ENCODE measurements at regions not wholly inside any gene's neighbourhood (a gene's known extent, or its start where the extent isn't known, plus 50 kb on each side); places are given as distances from the start of the nearest gene placed in this dataset.

DNA sequence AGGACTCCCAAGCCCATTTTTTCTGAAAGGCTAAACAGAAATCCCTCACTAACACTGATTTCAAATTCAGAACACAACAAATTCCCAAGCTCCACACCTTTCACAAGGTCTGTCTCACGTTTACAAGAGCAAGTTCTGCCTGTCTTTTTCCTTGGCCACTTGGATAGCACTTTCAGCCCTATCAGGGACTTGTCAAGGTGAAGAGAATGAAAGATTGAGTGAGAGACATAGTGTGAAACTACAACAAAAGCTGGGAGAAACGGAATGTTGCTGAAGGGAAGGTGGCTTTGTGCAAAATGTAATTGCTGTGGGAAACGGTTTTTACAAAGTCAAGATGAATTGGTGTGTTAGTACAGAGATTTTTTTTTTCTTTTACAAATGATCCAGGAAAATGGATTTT lies 89.4 kb upstream of the GATA6 start:
- DNase-seq: no peak

DNA sequence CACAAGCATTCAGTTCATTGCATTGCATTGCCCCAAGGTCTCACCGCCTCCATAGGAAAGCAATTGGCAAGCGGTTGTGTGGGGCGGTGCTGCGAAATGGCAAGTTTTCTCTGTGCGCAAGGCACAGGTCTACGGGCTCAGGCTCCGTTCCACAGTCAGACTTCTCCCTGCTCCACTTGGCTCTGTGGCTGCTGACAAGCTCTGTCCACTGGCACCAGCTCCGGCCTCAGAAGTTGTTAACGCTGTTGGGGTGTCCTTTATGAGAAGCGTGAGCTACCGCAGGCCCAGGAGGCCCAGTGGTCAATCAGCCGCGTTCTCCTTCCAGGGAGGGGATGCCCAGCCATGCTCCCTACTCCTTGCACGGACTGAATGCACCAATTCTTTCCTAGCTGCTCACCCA lies 87.0 kb upstream of the GATA6 start:
- DNase-seq: no peak

DNA sequence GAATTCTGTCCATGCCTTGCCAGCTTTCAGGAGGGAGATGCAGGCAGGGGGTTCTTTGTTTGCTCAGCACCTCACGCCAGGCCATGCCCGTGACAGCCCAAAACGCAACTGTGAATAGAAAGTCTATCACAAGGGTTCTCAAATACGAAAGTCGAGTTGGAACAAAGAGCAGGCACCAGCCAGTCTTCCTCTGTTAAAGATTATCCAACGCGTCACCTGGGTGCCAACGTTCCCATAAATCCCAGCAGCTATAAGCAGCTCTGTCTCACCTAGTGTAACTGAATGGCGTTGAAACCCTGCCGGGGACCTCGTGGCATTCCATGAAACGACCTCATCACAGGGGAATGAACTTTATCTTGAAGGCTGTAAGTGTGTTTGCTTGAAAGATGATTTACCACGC lies 84.8 kb upstream of the GATA6 start:
- DNase-seq: no peak

DNA sequence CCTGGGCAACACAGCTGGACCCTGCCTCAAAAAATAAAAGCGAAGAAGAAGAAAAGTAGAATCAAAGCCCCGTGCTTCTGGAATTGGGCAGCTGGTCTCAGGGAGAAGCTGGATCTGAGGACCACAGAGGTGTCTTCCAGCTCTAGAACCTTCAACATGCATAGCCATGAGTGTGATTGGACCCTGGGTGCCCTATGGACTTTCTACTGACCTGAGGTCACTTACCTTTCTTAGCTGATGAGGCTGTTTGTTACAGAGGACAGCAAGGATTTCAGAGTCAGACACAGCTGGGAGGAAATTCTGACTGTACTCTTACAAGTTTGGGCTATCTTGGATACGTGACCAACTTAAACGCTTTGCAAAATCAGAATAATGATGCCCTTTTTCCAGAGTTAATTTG lies 82.4 kb upstream of the GATA6 start:
- no peak for DNase-seq

DNA sequence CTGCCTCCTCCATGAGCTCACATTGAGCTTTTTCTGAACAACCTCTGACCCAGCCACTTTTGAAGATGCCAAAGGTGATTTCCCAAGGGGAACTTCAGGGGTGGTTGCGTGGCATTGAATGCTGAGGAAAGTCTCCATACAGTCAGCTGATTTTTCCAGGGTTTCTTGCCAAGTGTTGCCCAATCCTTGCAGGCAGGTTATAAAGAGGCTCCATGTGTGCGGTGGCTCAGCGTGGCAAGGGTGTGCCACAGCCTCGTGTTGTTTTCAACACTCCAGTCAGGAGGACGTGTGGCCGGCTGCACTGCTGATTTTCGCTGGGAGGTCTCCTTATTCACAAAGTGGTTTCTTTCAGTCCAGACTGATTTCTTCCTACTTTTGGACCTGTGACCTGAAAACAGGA lies 81.4 kb upstream of the GATA6 start:
- no peak for DNase-seq

DNA sequence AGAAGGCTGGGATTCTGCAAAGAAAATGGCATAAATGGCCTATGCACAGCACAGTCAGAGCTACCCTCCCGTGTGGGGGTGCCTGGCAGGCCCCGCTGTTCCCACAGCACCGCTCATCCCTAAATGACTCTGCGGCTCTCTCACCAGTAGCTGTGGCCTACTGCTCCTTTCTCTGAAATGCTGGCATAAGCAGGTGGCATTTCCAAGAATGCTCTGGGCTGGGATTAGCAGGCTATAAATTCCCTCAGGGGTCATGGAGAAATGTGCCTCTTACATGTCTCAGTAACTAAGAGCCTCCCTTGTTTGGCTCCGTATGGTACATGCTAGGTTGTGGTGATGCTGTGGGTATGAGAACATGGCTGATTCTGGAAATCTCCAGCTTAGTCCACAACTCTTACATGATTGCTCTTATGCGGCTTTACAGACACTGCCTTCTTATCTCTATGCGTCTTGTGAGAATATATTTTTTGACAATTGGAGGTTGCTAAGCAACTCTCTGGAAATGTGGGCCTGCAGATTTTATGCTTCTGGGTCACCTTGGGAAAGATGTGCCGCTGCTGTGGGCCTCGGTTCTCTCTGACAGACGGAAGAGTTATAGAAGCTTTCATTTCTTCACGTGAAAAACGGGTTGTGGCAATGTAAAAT lies 80.3 kb upstream of the GATA6 start:
- no peak for DNase-seq

DNA sequence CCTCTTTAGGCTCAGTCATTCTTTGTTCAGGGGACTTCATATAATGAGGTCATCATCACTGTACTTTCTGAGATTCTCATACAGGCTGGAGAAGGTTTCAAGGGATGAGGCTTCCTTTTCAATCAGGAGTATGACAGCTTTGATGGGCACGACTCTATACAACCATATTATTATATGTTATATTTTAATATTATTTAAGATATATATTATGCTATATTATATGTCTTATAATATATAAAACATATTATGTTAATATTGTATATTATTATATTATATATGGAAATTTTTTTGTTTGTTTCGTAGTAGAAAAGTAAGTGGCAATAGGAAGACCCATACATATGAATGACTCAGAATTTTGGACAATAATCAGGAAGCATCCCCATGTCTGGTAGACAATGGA lies 78.0 kb upstream of the GATA6 start:
- DNase-seq: no peak

DNA sequence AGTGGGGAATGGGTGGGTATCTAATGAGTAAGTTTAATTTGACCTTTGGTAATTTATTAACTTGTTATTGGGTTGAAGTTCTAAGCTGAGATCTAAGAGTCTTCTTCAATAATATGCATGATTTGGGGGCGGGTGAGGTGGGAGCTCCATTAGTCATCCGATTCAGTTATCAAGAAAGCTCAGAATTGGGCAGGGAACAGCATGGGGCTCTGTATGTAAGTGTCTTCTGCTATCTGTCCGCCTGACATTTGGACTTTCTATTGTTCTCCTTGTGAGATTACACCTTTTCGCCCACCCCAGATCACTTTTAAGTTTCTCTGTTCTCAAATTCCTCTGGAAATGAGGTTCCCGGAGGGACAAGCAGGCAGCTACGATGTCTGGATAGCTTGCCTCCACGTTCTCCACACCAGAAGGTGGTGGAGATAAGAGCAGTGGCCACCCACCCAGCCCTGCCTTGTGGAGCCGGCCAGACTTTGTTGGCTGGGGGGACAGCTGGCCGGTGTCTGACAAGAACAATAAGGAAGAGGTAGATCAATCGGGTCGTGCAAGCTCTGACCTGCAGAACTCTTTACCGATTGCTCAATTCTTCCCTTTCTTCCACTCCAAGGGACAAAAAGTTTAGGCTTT lies 75.5 kb upstream of the GATA6 start:
- no peak for DNase-seq

DNA sequence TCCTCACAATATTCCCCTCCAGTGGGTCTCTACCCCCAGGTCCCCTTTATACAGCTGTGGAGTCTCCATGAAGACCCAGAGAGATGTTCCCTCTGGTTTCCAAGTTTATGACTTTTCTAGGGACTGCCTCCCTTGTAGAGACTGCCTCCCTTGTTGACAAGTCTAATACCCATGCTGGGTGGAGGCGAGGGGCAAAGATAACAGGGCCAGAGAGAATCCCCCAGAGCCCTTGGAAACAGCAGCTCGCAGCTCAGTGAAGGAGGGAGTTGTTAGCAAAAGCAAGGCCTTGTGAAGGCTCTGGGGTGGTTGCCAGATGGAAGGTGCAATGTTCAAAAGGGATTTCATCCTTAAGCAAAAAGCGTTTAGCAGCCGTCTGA lies 75.0 kb upstream of the GATA6 start:
- no peak for DNase-seq

DNA sequence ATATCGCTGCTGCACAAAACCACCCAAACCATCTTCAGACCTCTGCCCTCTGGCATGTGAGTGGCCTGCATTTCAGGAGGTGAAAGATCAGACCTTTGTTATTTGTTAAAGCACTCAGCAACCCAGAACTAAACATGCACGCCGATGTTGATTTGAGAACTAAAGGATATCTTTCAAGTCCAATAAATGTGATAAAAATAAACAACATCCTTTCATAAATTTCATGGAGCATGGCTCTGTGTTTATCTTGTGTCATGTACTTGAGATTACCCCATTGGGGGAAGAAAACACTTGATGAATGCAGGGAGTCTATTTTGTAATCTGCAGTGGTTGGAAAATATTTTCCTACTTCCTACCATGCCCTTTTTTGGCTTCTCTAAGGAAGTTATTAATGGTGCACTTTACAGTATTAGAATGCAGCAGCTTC lies 70.8 kb upstream of the GATA6 start:
- no peak for DNase-seq

DNA sequence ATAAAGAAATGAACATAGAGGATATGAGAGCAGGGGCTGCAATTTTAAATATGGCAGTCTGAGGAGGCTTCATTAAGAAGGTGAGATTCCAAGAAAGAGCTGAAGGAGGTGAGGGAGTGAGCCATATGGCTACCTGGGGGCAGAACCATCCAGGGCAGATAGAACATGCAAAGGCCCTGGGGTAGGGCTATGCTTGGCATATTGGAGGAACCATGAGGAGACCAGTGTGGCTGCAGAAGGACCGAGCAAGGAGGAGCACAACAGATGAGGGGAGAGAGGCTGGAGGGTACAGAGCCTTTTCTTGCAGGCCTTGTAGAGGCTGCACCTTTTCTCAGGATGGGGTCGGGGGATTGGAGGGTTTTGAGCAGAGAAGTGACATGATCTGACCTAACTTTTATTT lies 69.5 kb upstream of the GATA6 start:
- DNase-seq: no peak

DNA sequence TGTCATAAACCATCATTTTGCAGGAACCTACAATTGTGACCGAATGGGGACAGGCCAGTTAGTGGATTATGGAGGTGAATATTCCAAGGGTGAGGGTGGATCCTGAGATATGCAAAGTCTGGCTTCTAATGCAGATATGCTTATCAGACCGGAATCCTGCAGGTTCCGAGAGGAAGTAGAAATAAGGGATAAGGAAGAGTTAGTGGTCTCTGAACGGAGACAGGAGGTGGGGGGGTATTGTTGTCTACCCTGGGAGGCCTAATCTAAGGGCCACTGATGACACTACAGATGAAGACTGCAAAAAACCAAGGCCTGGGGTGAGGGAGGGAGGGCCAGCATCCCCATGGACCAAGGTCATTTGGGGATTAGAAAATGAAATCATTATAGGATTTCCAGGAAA lies 67.7 kb upstream of the GATA6 start:
- DNase-seq: no peak

DNA sequence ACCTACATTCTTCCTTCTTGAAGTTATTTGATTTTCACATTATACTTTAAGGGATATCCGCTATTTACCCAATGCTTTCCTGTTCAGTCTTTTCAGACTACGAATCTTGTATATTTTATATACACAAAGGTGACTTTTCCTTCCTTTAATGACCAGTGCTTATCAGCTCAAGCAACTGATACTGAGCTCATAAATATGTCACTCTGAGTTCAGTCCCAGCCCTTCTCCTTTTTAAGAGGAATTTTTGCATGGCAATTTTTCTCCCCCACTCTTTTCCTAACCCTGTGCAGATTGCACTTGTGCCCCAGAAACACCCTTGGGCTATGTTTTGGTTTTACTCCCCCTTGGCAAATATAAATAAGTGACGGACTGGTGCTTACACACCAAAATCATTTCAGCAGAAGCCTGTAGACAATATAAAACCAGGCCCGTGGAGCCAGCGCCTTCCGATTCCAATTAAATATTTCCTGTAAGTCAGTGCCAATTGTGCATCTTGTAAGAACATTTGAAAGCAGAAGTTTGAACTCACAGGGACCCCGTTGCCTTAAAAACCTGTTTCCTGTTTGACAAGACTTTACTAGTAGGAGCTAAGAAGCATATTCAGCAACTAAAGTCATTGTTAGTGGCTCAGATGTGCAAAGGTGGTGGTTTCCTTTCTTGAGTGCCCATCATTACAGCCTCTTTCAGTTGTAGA lies 66.3 kb upstream of the GATA6 start:
- DNase-seq: no peak

DNA sequence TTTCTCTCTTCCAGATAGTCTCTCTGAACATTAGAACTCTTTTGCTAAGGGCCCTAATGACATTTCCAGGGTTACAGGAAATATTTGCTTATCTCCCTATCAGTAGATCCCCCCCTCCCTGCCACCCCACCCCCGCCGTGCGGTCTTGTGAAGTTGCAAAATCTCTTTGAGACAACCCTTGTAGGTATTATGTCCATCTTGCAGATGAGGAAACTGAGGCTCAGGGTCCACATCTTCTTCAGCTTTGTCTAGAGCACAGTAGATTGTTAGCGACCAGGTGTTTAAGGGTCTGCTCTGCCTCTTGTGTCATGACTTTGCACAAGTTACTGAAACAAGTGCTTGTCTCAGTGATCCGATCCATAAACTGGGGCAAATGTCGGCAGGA lies 65.8 kb upstream of the GATA6 start:
- DNase-seq: no peak

DNA sequence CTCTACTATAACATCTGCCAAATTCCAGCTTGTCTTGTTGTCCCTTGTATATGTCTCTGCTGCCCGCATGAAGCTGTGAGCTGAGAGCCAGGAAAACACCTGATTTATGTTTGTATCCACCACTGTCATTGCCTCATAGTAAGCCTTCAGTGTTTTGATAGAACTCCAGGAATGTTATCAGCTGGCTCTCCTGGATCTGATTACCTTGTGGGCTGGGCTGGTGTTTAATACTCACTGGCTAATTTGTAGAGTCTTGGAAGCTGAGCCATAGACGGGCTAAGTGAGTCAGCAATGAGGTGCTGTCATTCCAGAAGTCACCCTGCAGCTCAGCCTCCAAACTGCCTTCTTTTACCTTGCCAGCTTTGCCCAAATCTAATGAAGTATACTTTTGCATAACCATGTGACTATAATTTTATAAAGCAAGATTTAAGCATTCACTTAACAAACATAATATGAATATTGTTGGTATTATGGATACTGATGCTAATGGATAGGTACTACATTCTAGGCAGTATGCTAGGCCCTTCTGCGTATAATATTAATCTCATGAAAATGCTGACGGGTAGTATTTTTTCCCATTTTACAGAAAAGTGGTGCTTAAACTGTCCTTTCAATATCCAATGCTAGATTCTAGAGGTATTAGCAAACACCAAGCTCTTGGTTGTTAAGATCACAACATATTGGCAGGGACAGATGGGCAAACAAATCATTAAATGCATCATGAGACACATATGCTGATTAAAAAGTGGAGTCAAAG lies 62.7 kb upstream of the GATA6 start:
- DNase-seq: no peak

DNA sequence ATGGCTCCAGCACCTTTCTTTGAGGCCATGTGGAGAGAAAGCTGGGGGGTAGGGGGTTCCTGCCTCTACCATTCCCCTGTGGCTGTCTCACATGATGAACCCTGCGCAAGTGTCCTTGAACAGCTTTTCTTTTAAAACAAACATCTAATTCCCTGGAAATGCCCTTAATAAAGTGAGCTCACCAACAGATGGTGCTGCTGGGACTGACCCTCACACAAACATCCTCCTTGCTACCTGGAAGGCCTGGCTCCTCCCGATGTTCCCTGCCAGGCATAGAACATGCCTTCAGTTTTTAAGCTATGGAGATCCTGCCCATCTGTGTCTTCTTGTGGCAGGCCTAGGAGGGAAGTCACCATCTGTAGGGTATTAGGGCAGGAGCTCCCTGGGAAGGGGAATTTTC lies 60.7 kb upstream of the GATA6 start:
- no peak for DNase-seq

DNA sequence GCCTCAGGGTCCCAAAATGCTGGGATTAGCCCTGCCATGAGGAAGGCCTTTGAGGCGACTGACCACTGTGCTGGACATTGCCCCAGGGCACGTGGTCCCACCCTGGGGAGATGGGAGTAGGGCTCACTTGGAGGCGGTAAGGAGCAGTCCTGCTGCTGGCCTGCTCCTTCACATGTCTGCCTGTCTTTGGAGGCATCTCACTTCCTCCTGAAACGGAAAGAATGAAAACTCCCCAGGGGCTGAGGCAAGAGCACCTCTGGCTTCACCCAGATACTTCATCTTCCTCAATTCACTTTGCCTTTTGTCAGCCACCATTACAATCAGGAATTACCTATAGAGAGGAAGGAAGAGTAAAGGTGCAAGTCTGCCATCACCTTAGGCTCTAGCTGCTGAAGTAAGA lies 59.9 kb upstream of the GATA6 start:
- DNase-seq: no peak

DNA sequence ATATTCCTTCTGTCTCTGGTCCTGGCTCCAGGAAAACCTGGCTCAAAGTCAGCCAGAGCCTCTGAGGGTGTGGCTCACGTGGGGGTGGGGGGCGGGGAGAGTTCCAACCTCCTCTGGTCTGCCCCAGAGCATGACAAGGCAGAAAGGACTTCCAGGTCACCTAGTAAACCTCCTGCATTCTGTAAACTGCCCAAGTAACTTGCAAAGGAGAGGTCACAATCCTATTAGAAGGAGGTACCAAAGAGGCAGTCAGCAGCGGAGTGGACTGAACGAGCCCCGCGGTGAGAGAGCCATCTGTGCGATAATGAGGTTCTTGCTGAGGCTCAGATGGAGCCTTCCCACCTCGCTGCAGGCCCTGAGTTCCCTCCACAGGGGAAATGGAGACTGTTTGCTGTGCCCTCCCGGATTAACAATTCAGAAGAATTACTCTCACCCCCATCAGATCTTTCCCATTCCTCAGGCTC lies 58.9 kb upstream of the GATA6 start:
- no peak for DNase-seq

DNA sequence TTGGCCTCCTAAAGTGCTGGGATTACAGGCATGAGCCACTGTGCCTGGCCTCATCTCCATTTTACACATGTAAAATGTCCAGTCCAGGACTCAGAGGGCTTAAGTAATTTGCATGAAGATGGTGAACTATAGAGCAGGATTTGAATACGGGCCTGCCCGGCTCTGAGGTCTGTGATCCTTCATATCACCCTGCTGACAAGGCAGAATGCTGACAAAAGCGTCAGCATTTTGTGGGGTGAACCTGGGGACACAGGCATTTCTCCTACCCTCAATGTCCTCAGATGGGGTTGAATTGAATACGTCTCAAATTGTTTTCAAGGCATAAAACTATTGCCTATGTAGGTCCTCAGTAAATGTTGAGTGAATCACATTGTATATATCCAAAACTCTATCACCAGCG lies 57.2 kb upstream of the GATA6 start:
- no peak for DNase-seq

DNA sequence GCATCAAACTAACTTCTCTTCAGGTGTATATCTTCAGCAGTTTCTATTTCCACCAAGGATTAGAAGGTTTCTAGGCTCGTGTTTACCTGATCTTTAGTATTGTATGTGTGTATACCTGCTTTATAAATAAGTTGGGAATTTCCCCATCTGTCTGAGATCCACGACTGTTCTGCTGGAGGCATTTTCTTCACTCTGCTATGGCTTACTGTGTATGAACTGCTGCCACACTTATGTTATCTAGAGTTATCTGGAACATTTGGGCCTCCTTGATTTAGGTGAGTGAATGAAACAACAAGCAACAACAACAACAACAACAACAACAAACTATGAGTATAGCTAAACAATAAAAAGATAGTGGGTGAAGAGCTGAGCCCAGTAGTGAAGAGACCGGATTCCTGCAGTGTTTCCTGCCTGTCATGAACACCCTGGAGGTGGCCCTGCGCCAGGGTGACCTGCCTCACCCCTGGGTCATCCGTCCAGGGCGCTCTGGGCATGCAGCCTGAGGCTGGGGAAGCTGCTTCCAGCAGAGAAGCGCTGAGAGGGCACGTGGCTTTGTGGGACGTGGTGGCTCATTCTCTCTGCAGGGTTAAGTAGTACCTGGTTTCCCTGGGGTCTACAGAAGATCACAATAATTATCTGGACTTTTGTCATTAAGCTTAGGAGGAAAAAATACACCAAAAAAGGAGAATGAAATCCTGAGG lies 56.1 kb upstream of the GATA6 start:
- no peak for DNase-seq

DNA sequence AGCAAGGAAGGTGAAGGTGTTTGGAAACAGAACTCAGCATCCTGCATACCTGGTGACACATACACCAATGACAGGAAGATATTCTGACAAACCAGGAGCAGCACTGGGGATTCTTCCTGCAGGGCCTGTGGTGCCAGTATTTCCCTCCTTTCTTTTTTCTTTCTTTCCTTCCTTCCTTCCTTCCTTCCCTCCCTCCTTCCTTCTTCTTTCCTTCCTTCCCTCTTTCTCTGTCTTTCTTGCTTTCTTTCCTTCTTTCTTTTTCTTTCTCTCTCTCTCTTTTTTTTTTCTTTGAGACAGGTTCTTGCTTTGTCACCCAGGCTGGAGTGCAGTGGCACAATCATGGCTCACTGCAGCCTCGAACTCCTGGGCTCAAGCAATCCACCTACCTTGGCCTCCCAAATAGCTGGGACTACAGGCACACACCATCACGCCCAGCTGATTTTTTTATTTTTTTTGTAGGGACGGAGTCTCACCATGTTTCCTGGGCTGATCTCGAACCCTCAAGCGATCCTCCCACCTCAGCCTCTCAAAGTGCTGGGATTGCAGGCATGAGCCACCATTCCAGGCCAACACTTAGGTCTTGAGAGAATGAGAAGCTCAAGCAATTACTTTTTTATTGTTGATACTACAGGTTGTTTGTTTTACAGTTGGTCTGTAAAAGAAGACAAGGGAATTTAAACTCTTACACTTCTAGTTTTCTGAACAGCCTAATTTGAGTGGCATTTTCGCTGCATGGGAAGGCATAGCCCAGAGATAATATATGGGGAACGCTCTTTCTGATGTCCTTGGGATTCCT lies 54.7 kb upstream of the GATA6 start:
- DNase-seq: no peak

DNA sequence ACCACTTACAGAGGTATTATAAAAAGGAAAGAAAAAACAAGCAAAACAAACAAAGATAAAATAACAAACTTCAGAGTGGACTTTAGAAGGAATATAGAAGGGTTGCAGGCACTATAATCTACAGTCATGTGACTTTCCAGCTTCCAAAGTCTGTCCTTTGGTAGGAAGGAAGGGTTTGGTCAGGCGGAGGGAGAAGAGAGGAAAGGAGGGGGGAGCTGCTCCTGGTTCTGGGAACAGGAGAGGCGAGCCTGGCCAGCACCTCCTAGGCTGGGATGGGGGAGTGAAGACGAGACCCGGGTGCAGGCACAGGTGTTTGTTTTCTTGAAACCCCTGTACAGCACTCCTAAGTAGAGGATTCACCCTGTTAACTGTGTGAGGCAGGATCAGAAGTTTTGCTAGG lies 53.8 kb upstream of the GATA6 start:
- no peak for DNase-seq
